HG03520 (cell line): ENCODE measurements at regions not wholly inside any gene's neighbourhood (a gene's known extent, or its start where the extent isn't known, plus 50 kb on each side); places are given as distances from the start of the nearest gene placed in this dataset.

Experiments
- ATAC-seq: cut with Tn5 transposase; IDR thresholded peaks from one replicate; pipeline ENCODE4 v1.9.1; 2021; ENCODE audit warnings: mild to moderate bottlenecking, moderate library complexity; ENCODE audit not compliant: unreplicated experiment

GRCh38 chr2:139963863-139964355 is 1183.7 kb upstream of the NXPH2 start:
- no peak for ATAC-seq

DNA sequence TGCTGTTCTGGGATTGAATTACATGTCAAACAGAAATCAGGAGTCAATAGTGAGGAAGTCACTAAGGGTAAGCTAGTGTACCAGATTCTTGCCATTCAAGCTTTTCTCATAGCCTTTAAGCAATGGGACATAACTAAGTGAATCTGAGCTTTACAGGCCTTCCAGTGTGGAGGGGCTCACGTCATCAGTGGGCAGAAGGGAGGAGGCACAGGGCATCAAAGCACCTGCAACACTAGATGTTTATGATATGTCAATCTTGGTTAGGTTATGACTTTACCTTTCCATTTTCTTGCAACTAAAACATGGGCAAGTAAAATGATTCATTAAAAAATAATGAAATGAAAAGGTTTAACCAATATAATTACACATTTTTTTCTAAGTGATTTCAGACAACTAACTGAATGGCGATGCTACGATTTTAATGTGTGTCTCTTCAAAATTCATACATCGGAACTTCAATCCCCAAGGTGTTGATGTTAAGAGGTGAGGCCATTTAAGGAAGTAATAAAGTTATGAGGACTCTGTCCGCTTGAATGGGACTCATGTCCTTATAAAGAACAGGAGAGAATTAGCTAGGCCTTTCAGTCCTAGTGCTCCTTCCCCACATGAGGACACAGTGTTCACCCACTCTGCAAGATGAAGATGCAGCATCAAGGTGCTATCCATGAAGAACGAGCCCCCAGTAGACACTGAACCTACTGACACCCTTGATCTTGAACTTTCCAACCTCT is 1169.2 kb upstream of the NXPH2 start:
- no peak for ATAC-seq

DNA sequence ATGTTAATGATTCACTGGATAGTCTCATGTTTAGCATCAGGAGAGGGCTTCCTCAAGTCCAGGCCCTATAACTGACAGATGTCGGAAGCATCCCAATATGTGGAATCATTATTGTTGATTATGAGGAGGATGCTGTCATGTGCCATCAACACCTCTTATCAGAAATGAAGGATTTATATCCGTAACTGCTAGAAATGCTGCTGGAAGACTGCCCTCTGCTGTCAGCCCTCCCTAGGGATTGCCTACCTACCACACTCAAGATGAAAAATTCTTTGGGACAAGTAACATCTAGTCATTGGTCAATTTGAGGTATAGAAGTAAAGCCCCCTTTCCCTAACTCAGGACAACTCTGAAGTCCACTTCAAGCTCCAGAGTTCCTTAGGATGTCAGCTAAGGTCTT is 1166.5 kb upstream of the NXPH2 start:
- ATAC-seq: no peak

- ATAC-seq: no peak
Measured at GRCh38 chr2:139940686-139941085, 1160.5 kb upstream of the NXPH2 start.

GRCh38 chr2:139925903-139926302 is 1145.7 kb upstream of the NXPH2 start:
- no peak for ATAC-seq

DNA sequence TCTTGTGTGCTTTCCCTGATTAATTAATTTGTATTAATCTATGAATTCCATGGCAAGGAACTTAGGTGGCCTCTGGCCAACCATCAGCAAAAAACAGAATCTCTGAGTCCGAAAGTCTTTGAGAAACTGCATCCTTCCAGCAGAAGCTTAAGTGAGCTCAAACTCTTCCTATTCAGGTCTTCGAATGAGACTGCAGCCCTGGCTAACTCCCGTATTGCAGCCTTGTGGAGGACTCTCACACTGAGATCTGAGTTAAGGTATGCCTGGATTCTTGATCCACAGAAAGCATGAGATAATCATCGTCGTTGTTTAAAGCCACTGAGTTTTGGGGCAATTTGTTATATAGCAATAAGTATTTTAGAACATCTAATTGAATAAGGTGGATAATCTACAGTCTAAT is 1143.9 kb upstream of the NXPH2 start:
- ATAC-seq: no peak

- no peak for ATAC-seq
Measured at GRCh38 chr2:139918982-139919381, 1138.8 kb upstream of the NXPH2 start.

GRCh38 chr2:139917690-139918384 is 1137.6 kb upstream of the NXPH2 start:
- ATAC-seq: no peak

DNA sequence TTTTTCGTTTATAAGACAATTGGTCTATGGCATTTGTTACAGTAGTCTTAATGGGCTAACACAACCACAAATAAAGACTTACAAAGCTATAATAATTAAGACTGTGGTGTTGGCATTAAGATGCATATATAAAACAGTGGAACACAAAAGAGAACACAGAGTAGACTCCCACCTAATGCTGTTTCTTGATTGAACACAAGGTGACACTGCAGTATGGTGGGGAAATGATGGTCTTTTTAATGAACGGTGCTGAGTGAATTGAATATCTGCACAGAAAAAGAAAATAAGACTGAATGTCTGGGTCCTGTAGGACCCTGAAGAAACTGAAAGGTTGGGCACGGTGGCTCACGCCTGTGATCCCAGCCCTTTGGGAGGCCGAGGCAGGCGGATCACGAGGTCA is 1136.6 kb upstream of the NXPH2 start:
- no peak for ATAC-seq

- ATAC-seq: no peak
Measured at GRCh38 chr2:139911160-139911559, 1131.0 kb upstream of the NXPH2 start.

DNA sequence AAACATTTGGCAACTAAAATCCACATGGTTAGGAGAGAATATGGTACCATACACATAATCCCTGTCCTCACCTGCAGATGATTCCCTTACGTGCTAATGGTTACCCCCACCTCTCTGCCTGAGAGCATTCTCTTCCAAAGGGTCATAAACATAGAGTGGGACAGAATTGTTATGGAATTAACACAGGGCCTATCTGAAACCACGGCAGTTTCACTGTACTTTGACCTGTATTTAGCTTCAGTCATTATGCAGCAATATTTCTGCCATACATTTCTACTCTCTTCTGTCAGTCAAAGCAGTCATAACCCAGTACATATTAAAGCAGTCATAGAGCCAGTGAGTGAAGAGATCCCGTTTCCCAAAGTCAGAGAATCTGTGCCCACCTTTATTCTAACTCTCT is 1128.9 kb upstream of the NXPH2 start:
- no peak for ATAC-seq

GRCh38 chr2:139905624-139906023 is 1125.4 kb upstream of the NXPH2 start:
- no peak for ATAC-seq

DNA sequence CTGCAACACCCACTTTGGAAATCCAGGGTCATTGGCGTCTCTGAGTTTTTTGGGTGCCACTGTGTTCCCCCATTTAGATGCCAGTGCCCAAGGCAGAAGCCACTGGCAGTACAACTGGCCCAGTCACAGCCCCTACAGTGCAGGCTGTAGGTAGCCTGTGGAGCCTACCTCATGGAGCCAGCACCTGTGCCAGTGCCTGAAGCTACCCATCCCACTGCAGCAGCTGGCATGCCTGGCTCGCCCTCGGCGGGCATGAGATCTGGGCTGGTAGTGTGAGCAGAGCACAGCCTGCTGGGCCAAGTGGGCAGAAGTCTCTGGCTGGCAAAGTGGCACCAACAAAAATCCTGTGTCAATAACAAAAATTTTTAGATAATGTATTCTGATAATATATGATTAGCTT is 1111.4 kb upstream of the NXPH2 start:
- no peak for ATAC-seq

GRCh38 chr2:139885921-139886498 is 1105.8 kb upstream of the NXPH2 start:
- ATAC-seq: no peak

- ATAC-seq: no peak
Measured at GRCh38 chr2:139876964-139877363, 1096.8 kb upstream of the NXPH2 start.

GRCh38 chr2:139876321-139876720 is 1096.1 kb upstream of the NXPH2 start:
- ATAC-seq: no peak

DNA sequence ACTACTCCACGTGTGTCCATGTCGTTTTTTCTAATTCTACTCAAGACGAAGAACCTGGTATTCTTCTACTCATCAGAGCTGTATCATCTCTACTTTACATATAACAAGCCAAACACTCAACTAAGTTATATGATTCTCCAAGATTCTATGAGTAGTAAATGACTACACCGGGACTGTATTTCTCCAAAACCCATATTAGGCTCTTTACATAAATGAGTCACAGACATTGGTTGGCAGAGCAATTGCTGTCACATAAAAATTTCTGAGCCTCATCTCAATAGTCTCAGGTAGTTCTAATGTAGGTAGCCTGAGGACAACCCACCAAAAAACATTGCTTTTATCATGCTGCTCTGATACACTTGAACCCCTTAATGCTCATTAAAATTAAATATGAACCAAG is 1092.3 kb upstream of the NXPH2 start:
- ATAC-seq: no peak

GRCh38 chr2:139872032-139872431 is 1091.8 kb upstream of the NXPH2 start:
- ATAC-seq: no peak

DNA sequence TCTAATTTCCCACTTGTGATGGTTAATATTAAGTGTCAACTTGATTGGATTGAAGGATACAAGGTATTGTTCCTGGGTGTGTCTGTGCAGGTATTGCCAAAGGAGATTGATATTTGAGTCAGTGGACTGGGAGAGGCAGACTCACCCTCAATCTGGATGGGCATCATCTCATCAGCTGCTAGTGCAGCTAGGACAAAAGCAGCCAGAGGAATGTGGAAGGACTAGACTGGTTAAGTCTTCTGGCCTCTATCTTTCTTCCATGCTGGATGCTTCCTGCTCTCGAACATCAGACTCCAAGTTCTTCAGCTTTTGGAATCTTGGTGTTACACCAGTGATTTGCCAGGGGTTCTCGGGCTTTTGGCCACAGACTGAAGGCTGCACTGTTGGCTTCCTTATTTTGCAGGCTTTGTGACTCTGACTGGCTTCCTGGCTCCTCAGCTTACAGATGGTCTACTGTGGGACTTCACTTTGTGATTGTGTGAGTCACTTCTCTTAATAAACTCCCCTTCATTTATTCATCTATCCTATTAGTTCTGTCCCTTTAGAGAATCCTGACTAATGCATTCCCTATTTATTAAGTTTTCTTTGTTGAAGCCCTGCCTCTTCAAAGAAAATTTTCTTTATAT is 1087.5 kb upstream of the NXPH2 start:
- no peak for ATAC-seq

DNA sequence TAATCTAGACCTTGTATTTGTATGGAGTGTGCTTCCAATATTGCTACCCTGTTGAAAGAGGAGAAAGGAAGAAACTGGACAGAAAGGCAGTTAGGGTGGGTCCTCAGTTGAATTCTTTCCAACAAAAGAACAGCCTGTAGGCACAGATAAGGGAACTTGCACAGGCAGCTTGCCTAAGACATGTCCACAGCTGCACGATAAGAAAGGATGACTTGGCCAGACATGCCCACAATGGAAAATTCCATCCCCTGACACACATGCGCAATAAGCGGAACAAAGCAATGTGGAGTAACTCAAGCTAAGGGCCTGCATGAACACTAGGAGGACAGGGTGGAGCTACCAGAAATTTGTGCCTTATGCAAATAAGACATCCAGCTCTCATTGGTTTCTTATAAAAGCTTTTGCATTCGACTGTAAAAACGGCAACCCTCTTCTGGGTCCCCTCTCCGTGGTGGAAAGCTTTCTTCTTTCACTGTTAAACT is 1084.7 kb upstream of the NXPH2 start:
- no peak for ATAC-seq

DNA sequence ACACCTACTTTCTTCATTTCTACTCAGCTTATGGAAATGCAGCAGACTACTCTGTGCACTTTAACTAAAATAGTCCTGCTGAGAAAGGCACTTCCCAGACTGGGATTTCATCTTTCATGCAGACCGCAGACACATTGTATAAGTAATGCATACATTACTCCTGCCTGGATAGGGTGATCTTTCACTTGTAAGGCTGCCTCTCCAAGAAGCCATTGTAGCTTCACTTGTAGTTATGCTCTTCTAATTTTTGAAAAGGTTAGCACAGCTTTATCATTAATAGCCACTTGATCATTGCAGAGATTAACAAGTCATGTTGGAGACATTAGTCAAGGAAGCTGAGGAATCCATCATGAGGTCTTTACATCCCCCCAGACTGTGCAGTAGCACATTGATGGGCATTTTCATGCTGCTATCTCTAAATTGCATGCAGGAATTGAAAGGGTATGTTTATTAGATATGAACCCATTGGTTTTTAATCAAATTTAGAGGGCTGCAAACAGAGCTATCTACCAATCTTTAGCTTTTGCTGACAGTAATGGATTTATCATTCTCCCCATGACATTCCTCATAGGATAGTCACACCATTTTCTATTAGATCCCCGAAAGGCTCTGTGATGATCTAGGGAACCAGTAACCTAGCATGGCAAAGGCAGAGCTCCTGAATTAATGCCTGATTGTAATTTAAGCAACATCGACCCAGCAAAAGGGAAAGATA is 1074.7 kb upstream of the NXPH2 start:
- no peak for ATAC-seq
